ENCODE measurements at regions not wholly inside any gene's neighbourhood (a gene's known extent, or its start where the extent isn't known, plus 50 kb on each side); places are given as distances from the start of the nearest gene placed in this dataset.

DNA sequence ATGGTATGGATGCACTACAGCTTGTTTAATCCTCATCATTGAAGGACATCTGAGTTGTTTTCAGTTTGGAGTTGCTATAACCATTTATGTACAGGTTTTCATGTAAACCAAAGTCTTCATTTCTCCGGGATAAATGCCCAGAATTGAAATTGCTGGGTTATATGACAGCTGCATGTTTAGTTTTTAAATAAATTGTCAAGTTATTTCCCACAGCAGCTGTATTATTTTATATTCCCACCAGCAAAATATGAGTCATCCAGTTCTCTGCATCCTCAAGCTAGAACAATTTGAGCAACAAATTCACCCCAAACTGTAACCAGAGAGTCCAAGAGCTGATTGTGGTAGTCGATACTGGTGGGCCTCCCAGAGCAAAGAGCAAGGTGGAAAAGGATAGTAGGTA is 125.6 kb upstream of the PRNP start:
- TF ChIP-seq, protein P1, sequence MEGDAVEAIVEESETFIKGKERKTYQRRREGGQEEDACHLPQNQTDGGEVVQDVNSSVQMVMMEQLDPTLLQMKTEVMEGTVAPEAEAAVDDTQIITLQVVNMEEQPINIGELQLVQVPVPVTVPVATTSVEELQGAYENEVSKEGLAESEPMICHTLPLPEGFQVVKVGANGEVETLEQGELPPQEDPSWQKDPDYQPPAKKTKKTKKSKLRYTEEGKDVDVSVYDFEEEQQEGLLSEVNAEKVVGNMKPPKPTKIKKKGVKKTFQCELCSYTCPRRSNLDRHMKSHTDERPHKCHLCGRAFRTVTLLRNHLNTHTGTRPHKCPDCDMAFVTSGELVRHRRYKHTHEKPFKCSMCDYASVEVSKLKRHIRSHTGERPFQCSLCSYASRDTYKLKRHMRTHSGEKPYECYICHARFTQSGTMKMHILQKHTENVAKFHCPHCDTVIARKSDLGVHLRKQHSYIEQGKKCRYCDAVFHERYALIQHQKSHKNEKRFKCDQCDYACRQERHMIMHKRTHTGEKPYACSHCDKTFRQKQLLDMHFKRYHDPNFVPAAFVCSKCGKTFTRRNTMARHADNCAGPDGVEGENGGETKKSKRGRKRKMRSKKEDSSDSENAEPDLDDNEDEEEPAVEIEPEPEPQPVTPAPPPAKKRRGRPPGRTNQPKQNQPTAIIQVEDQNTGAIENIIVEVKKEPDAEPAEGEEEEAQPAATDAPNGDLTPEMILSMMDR (IDR thresholded peaks at IDR 0.05) = no peak
- Histone ChIP-seq H3K27ac (no peak overlapping the region), H3K27me3 (ENCODE audit: insufficient read depth in 3 of 3, low read length in 2 of 3) (peaks cover 0 to 2% (median 0%) of the 10 kb centered on the region in 3 donors), H3K4me3 (no peak overlapping the region), H3K9me3 (peaks cover 2% of the 10 kb centered on the region), H3K36me3 (ENCODE audit: insufficient read depth in 1 of 2, low read depth in 1 of 2) (no peaks in the 10 kb centered on the region), H3K4me1 (no peaks in the 10 kb centered on the region)
- intact Hi-C loops (cut with DNase I) = no loop called here
- ATAC-seq = no peak
- DNase-seq = no peak
- WGBS, 3 donors = 54 to 58% (median 55%) methylated on average over 2 of the region's 2 CpGs

DNA sequence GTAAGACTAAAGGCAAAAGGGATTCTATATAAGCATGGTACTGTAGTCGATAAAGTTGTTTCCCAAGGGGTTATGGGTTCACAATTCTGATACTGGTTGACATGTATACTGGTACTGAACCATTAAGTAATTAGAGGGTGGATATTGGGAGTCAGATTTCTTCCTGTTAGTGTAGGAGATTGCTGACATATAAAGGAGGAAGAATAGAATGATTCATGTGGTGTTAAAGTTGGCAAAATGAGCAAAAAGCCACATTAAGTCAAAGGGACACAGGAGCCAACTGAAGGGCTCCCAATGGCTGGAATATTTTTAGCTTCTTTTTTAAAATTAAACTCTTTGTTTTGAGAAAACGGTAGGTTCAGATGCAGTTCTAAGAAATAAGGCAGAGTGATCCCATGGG is 126.3 kb upstream of the PRNP start:
- Histone ChIP-seq H3K9me3 (peaks cover 2% of the 10 kb centered on the region), H3K27me3 (ENCODE audit: insufficient read depth in 3 of 3, low read length in 2 of 3) (peaks cover 0 to 2% (median 0%) of the 10 kb centered on the region in 3 donors), H3K4me1 (no peaks in the 10 kb centered on the region), H3K27ac (no peak overlapping the region), H3K36me3 (ENCODE audit: insufficient read depth in 1 of 2, low read depth in 1 of 2) (no peaks in the 10 kb centered on the region), H3K4me3 (no peak overlapping the region)
- WGBS, 3 donors = 50 to 68% (median 66%) methylated on average over 2 of the region's 2 CpGs
- DNase-seq = no peak
- no peak for ATAC-seq
- intact Hi-C loops (cut with DNase I) = no loop called here
- TF ChIP-seq, protein P1 (IDR thresholded peaks at IDR 0.05) = no peak

GRCh38 chr20:4559106-4559505 is 127.2 kb upstream of the PRNP start:
- intact Hi-C loops (cut with DNase I) = no loop called here
- ATAC-seq (no peak), DNase-seq (no peak)
- Histone ChIP-seq H3K4me3 (no peak overlapping the region), H3K36me3 (ENCODE audit: insufficient read depth in 1 of 2, low read depth in 1 of 2) (no peaks in the 10 kb centered on the region), H3K27me3 (ENCODE audit: insufficient read depth in 3 of 3, low read length in 2 of 3) (peaks cover 0 to 2% (median 0%) of the 10 kb centered on the region in 3 donors), H3K4me1 (no peaks in the 10 kb centered on the region), H3K27ac (no peak overlapping the region), H3K9me3 (peaks cover 2% of the 10 kb centered on the region)
- TF ChIP-seq, protein P1 (IDR thresholded peaks at IDR 0.05) = no peak

- Histone ChIP-seq H3K27me3 (ENCODE audit: insufficient read depth in 3 of 3, low read length in 2 of 3) (no peaks in the 10 kb centered on the region), H3K4me1 (no peaks in the 10 kb centered on the region), H3K27ac (no peak overlapping the region), H3K36me3 (ENCODE audit: insufficient read depth in 1 of 2, low read depth in 1 of 2) (no peaks in the 10 kb centered on the region), H3K9me3 (no peaks in the 10 kb centered on the region), H3K4me3 (no peak overlapping the region)
- ATAC-seq (no peak), DNase-seq (no peak)
- intact Hi-C loops (cut with DNase I) = no loop called here
- TF ChIP-seq, protein P1 (IDR thresholded peaks at IDR 0.05) = no peak
- WGBS, 3 donors = 55 to 74% (median 59%) methylated on average over 4 of the region's 4 CpGs
These were observed 129.5 kb upstream of the PRNP start for GRCh38 chr20:4556781-4557180.

GRCh38 chr20:4555188-4555890 is 130.9 kb upstream of the PRNP start:
- no peaks in the 10 kb centered on the region for H3K4me1 ChIP-seq
- no peak overlapping the region for H3K4me3 ChIP-seq
- 58 to 70% (median 68%) methylated on average over 8 of the region's 8 CpGs for WGBS, 3 donors
- intact Hi-C loops (cut with DNase I) = no loop called here
- ATAC-seq (no peak), DNase-seq (no peak)
- no peaks in the 10 kb centered on the region for H3K9me3 ChIP-seq
- H3K27me3 ChIP-seq (ENCODE audit: insufficient read depth in 3 of 3, low read length in 2 of 3) = no peaks in the 10 kb centered on the region
- TF ChIP-seq, protein P1 (IDR thresholded peaks at IDR 0.05) = no peak
- no peaks in the 10 kb centered on the region for H3K36me3 ChIP-seq (ENCODE audit: insufficient read depth in 1 of 2, low read depth in 1 of 2)
- H3K27ac ChIP-seq = no peak overlapping the region
